OCI-LY1 (cell line): ENCODE measurements at regions not wholly inside any gene's neighbourhood (a gene's known extent, or its start where the extent isn't known, plus 50 kb on each side); places are given as distances from the start of the nearest gene placed in this dataset.

ENCODE experiments used
- H2AFZ ChIP-seq: fragments of 200-600 bp; sonication (generic), shearing (Covaris generic); 2 replicates; pipeline ENCODE4 v1.6.0; 2014; ENCODE audit warnings: antibody characterized with exemption, mild to moderate bottlenecking, low read length
- H3F3A ChIP-seq: fragments of 200-600 bp; sonication (generic), shearing (Covaris generic); 2 replicates; pipeline ENCODE4 v1.6.0; 2014; ENCODE audit warnings: mild to moderate bottlenecking, antibody characterized with exemption, low read length, moderate library complexity; ENCODE audit not compliant: insufficient read depth
- H3K27ac ChIP-seq: fragments of 200-600 bp; sonication (generic); 2 replicates; pipeline ENCODE4 v1.5.1; 2014; ENCODE audit warnings: low read length, mixed run types, mild to moderate bottlenecking, low read depth; ENCODE audit not compliant: poor library complexity, severe bottlenecking
- H3K27me3 ChIP-seq: fragments of 200-600 bp; sonication (generic); 2 replicates; pipeline ENCODE4 v1.6.0; 2014; ENCODE audit warnings: antibody characterized with exemption, mild to moderate bottlenecking, low read length, moderate library complexity; ENCODE audit not compliant: insufficient read depth
- H3K36me3 ChIP-seq: fragments of 200-600 bp; sonication (generic); 2 replicates; pipeline ENCODE4 v1.6.1; 2014; ENCODE audit warnings: mild to moderate bottlenecking, antibody characterized with exemption, low read length, moderate library complexity, mixed read lengths; ENCODE audit not compliant: insufficient read depth
- H3K4me1 ChIP-seq: fragments of 200-600 bp; sonication (generic); 2 replicates; pipeline ENCODE4 v1.5.1; 2014; ENCODE audit warnings: mild to moderate bottlenecking, low read length, moderate library complexity; ENCODE audit not compliant: insufficient read depth, severe bottlenecking
- H3K4me2 ChIP-seq: fragments of 200-600 bp; sonication (generic), shearing (Covaris generic); 2 replicates; pipeline ENCODE4 v1.6.1; 2014; ENCODE audit warnings: low read length
- H3K4me3 ChIP-seq: fragments of 200-600 bp; sonication (generic); 2 replicates; pipeline ENCODE4 v1.5.1; 2014; ENCODE audit warnings: low read length, low read depth, mild to moderate bottlenecking, mixed read lengths; ENCODE audit not compliant: poor library complexity, severe bottlenecking
- H3K79me2 ChIP-seq: fragments of 200-600 bp; shearing (Covaris generic); 2 replicates; pipeline ENCODE4 v1.6.1; 2016; ENCODE audit warnings: mixed run types, low read length, mixed read lengths; ENCODE audit not compliant: insufficient read depth
- H3K9ac ChIP-seq: fragments of 200-600 bp; sonication (generic), shearing (Covaris generic); 2 replicates; pipeline ENCODE4 v1.6.1; 2014; ENCODE audit warnings: mild to moderate bottlenecking, low read length, mixed read lengths
- H3K9me2 ChIP-seq: fragments of 200-600 bp; sonication (generic), shearing (Covaris generic); 2 replicates; pipeline ENCODE4 v1.6.1; 2014; ENCODE audit warnings: low read depth, mild to moderate bottlenecking, low read length, mixed read lengths
- H3K9me3 ChIP-seq: fragments of 200-600 bp; shearing (Covaris generic); 2 replicates; pipeline ENCODE4 v1.6.1; 2014; ENCODE audit warnings: low read length, mixed read lengths
- H4K20me1 ChIP-seq: fragments of 200-600 bp; sonication (generic), shearing (Covaris generic); 2 replicates; pipeline ENCODE4 v1.6.0; 2016; ENCODE audit warnings: mild to moderate bottlenecking, low read length; ENCODE audit not compliant: insufficient read depth
- CTCF ChIP-seq: fragments of 200-600 bp; sonication (generic), shearing (Covaris generic); IDR thresholded peaks from 2 replicates; pipeline ENCODE4 v1.5.1; 2017; ENCODE audit warnings: mild to moderate bottlenecking, antibody characterized with exemption, low read length, moderate library complexity, mixed read lengths
- EZH2 ChIP-seq: fragments of 200-600 bp; sonication (generic), shearing (Covaris generic); IDR thresholded peaks from 2 replicates; pipeline ENCODE4 v1.8.0; 2017; ENCODE audit warnings: borderline replicate concordance, mixed run types, mild to moderate bottlenecking, antibody characterized with exemption, low read length, moderate library complexity, mixed read lengths

DNA sequence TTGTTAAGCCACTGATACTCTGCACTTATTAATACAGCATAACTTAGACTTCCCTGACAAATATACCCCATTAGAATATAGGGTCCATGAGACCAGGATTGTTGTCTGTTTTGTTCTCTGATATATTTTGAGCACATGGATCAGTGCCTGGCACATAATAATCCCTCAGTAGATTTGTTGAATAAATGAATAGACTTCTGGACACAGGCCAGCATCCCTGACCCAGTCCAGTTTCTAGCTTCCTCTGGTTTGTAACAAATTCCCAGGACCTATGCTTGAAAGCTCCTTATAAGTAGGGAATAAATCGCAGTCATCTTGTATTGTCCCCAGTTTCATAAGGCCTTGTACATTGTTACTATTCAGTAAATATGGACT lies 58.2 kb upstream of the GADD45A start:
- H2AFZ ChIP-seq, result no peak overlapping the region
- H3K27ac ChIP-seq, result no peak overlapping the region
- TF ChIP-seq CTCF (no peak), EZH2 (no peak)

GRCh38 chr1:67627336-67627735 lies 57.7 kb upstream of the GADD45A start:
- Histone ChIP-seq H3K27ac (no peak overlapping the region), H3K9ac (no peak overlapping the region), H3K79me2 (no peaks in the 10 kb centered on the region), H3K9me3 (no peaks in the 10 kb centered on the region), H3K4me3 (no peak overlapping the region), H3K4me2 (no peak overlapping the region), H2AFZ (no peak overlapping the region), H3K9me2 (no peaks in the 10 kb centered on the region), H3K36me3 (no peaks in the 10 kb centered on the region), H4K20me1 (no peaks in the 10 kb centered on the region), H3K27me3 (no peaks in the 10 kb centered on the region), H3F3A (no peaks in the 10 kb centered on the region), H3K4me1 (no peaks in the 10 kb centered on the region)
- no peak for TF ChIP-seq EZH2

More for the DNA sequence above, 58.2 kb upstream of the GADD45A start:
- Histone ChIP-seq H3K36me3 (no peaks in the 10 kb centered on the region), H3K9ac (no peak overlapping the region), H3K4me1 (no peaks in the 10 kb centered on the region), H3K9me3 (no peaks in the 10 kb centered on the region), H3K9me2 (no peaks in the 10 kb centered on the region), H3F3A (no peaks in the 10 kb centered on the region), H3K27me3 (no peaks in the 10 kb centered on the region), H3K79me2 (no peaks in the 10 kb centered on the region), H3K4me3 (no peak overlapping the region), H3K4me2 (no peak overlapping the region), H4K20me1 (no peaks in the 10 kb centered on the region)

DNA sequence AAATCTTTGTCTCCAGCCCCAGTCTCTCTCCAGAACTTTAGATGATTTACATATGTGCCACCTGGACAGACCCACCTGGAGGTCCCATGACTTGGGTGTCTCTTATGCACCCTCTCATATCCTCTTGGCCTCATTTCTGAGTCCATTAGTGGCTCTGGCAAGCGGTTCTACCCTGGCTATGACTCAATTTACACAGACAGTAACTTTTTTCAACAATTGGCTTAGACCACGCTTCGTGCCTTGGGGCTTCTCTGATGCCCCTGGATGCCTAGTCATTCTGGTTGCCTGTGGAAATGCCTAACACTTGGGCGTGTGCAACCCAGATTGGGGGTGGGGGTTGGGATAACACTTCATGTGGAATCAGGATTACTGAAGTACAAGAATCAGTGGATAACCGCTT lies 57.1 kb upstream of the GADD45A start:
- Histone ChIP-seq H3K4me1 (no peaks in the 10 kb centered on the region), H4K20me1 (no peaks in the 10 kb centered on the region), H3K4me2 (no peak overlapping the region), H3K9ac (no peak overlapping the region), H3K9me3 (no peaks in the 10 kb centered on the region), H3K27me3 (no peaks in the 10 kb centered on the region), H2AFZ (no peak overlapping the region), H3K36me3 (no peaks in the 10 kb centered on the region), H3K9me2 (no peaks in the 10 kb centered on the region), H3K79me2 (no peaks in the 10 kb centered on the region), H3F3A (no peaks in the 10 kb centered on the region), H3K27ac (no peak overlapping the region), H3K4me3 (no peak overlapping the region)
- no peak for TF ChIP-seq EZH2
- TF ChIP-seq CTCF, result no peak

DNA sequence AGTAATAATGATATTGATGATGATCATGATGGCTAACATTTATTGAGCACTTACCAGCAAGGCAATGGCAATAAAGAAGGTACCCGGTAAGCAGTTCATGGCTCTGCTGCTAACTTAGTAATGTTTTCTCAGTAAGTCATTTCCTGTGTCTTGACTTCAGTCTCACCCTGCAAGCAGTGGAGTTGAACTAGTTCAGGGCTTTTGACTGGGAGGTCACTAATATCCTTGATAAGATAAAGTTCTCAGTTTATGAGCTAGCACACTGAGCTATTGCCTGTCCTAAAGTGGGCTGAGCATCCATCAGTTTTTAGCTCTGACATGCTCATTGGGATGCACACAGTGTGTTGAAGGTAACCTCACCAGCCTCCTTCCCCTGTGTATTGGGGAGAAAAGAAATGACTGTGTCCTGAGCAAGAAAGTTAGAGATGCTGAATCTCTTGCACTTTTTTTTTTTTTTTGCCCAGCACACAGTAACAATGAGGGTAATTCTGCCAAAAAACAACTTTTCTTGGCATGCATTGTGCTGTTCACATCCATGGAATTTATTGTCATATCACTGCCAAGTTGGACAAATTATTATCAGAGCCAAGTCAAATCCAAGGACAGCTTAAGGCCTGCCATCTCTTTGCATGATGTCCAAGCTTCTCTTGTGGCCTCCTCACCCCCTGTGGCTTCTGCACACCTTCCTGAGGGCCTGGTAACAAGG lies 55.5 kb upstream of the GADD45A start:
- Histone ChIP-seq H3K79me2 (no peaks in the 10 kb centered on the region), H2AFZ (no peak overlapping the region), H3K27ac (no peak overlapping the region), H3K9me3 (no peaks in the 10 kb centered on the region), H3K9me2 (no peaks in the 10 kb centered on the region), H4K20me1 (no peaks in the 10 kb centered on the region), H3K36me3 (no peaks in the 10 kb centered on the region), H3F3A (no peaks in the 10 kb centered on the region), H3K4me1 (peaks cover 2% of the 10 kb centered on the region), H3K4me3 (no peak overlapping the region), H3K9ac (no peak overlapping the region), H3K4me2 (no peak overlapping the region), H3K27me3 (no peaks in the 10 kb centered on the region)
- TF ChIP-seq CTCF (no peak), EZH2 (no peak)
